ENCODE measurements at regions not wholly inside any gene's neighbourhood (a gene's known extent, or its start where the extent isn't known, plus 50 kb on each side); places are given as distances from the start of the nearest gene placed in this dataset.

- H4K20me1 ChIP-seq (ENCODE audit: insufficient read depth) = no peaks in the 10 kb centered on the region
- H3K27ac ChIP-seq (ENCODE audit: low read depth, low read length) = no peak overlapping the region
- H3K27me3 ChIP-seq (ENCODE audit: insufficient read depth, low read length) = no peaks in the 10 kb centered on the region
- no peaks in the 10 kb centered on the region for H3K36me3 ChIP-seq (ENCODE audit: control insufficient read depth in 1 of 2, insufficient read depth in 2 of 2, low read length in 2 of 2)
- H3K9me3 ChIP-seq (ENCODE audit: control insufficient read depth in 1 of 2, insufficient read depth in 1 of 2, low read depth in 1 of 2, low read length in 2 of 2) = no peaks in the 10 kb centered on the region
- ATAC-seq (no peak), DNase-seq (ENCODE audit: low read depth, low spot score) (no peak)
- no peaks in the 10 kb centered on the region for H3K79me2 ChIP-seq (ENCODE audit: insufficient read depth, low read length)
- H3K9ac ChIP-seq (ENCODE audit: low read length) = no peak overlapping the region
- ChIA-PET CTCF (no interaction called here), POLR2A (no interaction called here), RAD21 (ENCODE audit: low non-redundant PET in 1 of 2, low total read pairs in 2 of 2, uncharacterized antibody in 2 of 2, unreplicated experiment in 2 of 2) (no interaction called here)
- no TSS peak for BruUV-seq (replicated peaks)
- intact Hi-C loops (cut with micrococcal nuclease) = no loop called here
- TF ChIP-seq POLR2AphosphoS5 (IDR thresholded peaks at IDR 0.05; ENCODE audit: low read depth, low read length) (no peak), MAX (IDR thresholded peaks at IDR 0.05) (no peak), EGR1 (IDR thresholded peaks at IDR 0.05; ENCODE audit: low read depth) (no peak), RAD21 (IDR thresholded peaks at IDR 0.05; ENCODE audit: low read depth) (no peak), TCF7L2 (IDR thresholded peaks at IDR 0.05; ENCODE audit: borderline replicate concordance, extremely low read depth, insufficient read depth, insufficient read length) (no peak), ZBTB33 (IDR thresholded peaks at IDR 0.05; ENCODE audit: extremely low read depth, insufficient replicate concordance, low read length) (no peak), ATF3 (IDR thresholded peaks at IDR 0.05) (no peak), YY1 (IDR thresholded peaks at IDR 0.05; ENCODE audit: extremely low read depth, insufficient replicate concordance, low read depth, low read length) (no peak), CTCF (IDR thresholded peaks at IDR 0.05 in 2 of 3, conservative IDR thresholded peaks at IDR 0.05 in 1 of 3; ENCODE audit: borderline replicate concordance in 1 of 3, insufficient read depth in 1 of 3, low read depth in 2 of 3, low read length in 2 of 3) (no peak), REST (IDR thresholded peaks at IDR 0.05; ENCODE audit: low read depth) (no peak), FOSL1 (IDR thresholded peaks at IDR 0.05; ENCODE audit: low read depth) (no peak), POLR2A (IDR thresholded peaks at IDR 0.05; ENCODE audit: borderline replicate concordance, extremely low read depth, insufficient read depth, insufficient read length) (no peak), EZH2 (IDR thresholded peaks at IDR 0.05) (no peak)
- H2AFZ ChIP-seq (ENCODE audit: low read depth, low read length, poor library complexity, severe bottlenecking) = no peak overlapping the region
- peaks cover 0 to 4% of the 10 kb centered on the region in 2 experiments; a peak in 1 of 4 replicates for H3K4me1 ChIP-seq (ENCODE audit: control insufficient read depth in 1 of 2, insufficient read depth in 2 of 2, low read length in 2 of 2)
- no peaks in the 10 kb centered on the region for H3K9me2 ChIP-seq (ENCODE audit: insufficient read depth)
- no peak overlapping the region for H3K4me2 ChIP-seq (ENCODE audit: low read length)
- H3K4me3 ChIP-seq (replicated peaks in 1 of 2; ENCODE audit: low read depth in 1 of 2, low read length in 2 of 2) = no peak overlapping the region
Observed at GRCh38 chr22:47257566-47257965, 495.1 kb downstream of the TBC1D22A start.
